NCI-H1694 treated with DMSO at 0.1 percent for 48 hours (cell line): ENCODE measurements at regions not wholly inside any gene's neighbourhood (a gene's known extent, or its start where the extent isn't known, plus 50 kb on each side); places are given as distances from the start of the nearest gene placed in this dataset.
A peak's percentile ranks its signal among the peaks of the same experiment; 100 is the strongest.
"Not testable (repeated sequence)": the region's sequence is repeated elsewhere in the genome, so short reads cannot be mapped to it uniquely, and the experiment has no call there.

Experiments used
- DNase-seq: peaks from one replicate; lab custom pipeline; 2025; lab: John Stamatoyannopoulos, UW

DNA sequence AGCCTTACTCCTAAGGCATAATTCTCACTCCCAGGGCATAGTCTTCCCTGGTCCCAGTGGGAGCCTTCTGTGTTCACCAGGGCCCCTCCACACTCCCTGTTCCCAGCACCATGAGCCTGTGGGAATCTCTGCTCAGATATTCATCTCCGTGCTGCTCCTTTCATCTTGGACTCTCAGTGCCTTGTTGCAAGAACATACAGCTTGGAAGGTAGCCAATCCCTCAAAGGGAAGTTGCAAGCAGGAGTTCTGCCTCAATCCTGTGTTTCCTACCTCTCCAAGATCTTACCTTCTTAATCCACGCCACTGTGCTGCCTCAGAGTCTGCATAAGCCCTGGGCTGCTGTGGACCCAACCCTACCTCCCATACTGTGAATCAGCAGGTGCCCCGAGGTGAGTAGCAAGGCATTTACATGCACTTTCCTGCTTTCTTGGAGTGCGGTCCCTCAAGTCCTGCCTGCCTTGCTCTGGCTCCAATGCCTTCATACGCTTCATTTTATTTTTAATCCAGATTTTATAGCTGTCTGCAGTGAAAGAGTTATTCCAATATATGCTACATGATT, 413.8 kb upstream of the RAB6C start:
- no peak for DNase-seq

DNA sequence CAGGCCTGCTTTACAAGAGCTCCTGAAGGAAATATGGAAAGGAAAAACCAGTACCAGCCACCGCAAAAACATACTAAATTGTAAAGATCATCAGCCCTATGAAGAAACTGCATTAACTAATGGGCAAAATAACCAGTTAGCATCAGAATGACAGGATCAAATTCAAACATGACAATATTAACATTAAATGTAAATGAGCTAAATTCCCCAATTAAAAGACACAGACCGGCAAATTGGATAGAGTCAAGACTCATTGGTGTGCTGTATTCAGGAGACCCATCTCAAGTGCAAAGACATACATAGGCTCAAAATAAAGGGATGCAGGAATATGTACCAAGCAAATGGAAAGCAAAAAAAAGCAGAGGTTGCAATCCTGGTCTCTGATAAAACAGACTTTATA, 408.7 kb upstream of the RAB6C start:
- not testable (repeated sequence) for DNase-seq

DNA sequence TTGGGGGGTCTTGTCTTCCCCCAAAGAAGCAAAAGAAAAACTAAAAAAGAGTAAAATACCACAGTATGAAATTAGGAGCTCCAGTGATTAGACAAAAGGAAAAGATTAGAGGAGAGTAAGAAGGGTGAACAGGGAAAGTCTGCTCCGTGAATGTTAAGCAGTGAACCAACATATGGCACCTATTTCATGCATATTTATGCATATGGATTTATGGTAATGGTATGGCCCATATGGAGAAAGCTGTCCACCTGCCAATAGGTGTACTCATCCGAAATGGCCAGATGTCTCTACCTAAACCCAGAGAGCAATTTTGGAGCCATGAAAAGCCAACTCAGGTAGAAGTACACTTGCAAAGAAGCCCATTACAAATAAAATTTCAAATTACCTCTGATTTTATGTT, 404.0 kb upstream of the RAB6C start:
- DNase-seq, result peak; percentile 41

DNA sequence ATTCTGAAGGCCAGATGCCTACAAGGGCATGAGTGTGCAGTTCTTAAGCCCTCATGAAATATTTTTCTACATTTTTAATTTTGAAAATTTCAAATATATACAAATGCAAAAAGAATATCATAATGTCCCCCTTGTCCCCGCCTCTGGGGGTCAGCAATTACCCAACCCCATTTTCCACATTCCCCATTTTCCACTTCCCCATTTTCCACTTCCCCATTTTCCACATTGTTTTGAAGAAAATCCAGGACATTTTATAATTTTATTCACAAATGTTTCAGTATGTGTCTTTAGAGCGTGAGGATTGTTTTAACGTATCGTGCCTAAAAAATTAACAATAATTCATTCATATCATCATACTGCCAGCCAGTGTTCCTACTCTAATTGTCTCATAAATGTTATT, 403.6 kb upstream of the RAB6C start:
- DNase-seq, result no peak

DNA sequence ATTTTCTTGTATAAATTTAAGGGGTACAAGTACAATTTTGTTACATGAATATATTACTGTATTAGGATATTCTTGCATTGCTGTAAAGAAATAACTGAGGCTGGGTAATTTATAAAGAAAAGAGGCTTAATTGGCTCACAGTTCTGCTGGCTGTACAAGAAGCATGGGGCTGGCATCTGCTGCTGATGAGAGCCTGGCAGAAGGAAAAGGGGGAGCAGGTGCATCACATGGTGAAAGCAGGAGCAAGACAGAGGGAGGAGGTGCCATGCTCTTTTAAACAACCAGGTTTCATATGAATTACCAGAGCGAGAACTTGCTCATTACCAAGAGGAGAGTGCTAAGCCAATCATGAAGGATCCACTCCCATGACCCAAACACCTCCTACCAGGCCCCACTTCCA, 399.5 kb upstream of the RAB6C start:
- DNase-seq, result no peak

DNA sequence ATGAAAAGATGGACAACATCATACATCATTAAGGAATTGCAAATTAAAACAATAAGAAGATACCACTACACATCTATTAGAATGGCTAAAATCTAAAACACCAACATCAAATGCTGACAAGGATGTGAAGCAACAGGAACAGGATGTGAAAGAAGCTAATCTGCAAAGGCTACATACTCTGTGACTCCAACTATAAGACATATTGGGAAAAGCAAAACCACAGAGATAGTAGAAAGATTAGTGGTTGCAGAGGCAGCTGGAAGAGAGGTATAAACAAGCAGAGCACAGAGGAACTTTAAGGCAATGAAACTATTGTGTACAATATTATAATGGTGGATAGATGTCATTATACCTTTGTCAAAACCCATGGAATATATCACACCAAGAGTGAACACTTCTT, 393.7 kb upstream of the RAB6C start:
- no peak for DNase-seq

DNA sequence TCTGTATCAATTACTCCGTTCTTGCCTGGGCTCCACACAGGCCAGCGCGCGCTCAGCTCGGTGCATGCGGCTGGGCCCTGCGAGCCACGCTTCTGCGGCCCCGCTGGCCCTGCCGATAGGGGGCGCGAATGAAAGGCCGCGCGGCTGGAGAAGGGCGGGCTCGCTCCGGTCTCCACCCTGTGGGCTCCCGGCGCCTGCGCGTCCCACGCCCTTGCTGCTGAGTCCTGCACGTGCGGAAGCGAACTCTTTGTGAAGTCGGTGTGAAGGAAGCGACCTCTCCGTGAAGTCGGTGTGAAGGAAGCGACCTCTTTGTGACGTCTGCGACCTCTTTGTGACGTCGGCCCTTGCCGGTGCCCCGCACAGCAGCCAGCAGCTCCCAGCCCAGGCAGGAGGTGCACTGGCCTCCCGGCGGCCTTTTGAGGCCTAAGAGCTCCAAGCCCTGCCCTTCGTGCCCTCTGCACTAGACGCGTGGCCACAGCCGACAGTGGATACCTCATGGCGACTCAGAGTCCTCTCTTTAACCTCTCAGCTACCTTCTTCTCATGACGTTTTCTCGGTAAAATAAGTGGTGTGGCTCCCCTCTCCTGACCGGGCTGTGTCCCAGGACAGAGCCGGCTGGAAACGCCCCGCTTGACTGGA, 391.9 kb upstream of the RAB6C start:
- no peak for DNase-seq

DNA sequence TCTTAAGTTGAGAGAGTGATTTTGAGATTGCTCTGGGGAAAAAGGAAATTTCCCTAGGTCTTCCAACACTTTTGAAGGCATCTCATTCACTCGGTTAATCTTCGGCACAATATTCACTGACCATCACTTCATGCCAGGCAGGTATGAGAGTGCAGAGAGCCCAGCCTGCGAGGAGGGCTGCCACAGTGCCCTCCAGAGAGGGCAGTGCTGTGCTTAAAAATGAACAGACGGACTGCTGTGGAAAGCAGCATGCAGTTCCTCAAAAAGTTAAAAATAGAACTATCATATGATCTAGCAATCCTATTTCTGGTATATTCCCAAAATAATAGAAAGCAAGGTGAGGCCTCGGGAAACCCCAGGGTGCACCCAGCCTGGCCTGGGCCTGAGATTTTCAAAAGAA, 374.9 kb upstream of the RAB6C start:
- DNase-seq, result no peak

DNA sequence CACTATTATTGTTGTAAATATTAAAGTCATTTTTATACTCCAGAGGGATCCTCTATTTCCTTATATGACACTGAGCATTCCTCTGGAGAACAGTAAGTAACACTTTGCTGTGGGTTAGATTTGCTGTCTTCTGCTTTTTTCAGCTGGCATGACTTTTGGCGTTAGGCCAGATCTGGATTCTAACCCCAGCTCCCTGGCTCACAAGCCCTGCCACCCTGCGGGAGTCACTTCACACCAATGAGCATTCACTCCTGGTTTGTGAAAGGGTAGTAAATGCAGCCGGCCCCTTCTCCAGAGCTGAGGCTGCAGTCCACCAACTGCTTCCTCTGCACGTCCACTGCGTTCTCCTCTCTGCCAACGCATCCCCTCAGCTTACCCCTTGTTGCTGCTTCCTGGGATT, 373.8 kb upstream of the RAB6C start:
- no peak for DNase-seq

DNA sequence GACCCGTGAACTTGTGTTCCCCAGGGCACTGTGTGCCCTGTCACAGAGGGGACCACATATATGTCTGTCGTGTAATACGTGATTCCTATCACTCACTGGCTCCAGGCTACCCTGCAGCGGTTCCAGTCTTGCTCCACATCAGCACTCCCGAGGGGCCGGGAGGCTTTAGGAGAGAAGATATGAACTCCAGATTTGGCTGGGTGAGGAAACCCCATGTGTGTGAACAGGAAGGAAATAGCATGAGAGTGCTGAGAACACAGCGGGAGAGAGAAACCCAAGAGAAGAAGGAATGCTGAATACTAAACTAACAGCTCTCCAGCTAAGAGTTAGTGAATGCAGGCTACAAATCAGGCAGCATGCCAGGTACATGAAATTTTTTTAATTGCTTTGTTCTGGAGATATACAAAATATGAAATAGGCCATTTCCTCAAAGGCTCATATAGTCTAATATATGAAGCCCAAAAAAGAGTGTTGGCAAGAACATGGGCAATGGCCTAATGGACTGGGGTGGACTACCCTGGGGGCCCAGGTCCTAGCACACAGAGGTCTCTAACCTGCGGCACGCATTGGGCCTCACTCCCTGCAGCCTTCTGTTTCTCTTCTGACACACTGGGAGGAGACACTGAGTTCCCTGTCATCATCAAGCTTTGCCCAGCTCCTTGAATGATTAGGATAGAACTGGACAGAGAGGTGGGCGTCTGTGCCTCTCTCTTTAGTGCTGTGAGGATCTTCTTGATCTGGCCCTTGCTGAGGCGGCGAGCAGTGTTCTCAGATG, 372.8 kb upstream of the RAB6C start:
- DNase-seq, result no peak

DNA sequence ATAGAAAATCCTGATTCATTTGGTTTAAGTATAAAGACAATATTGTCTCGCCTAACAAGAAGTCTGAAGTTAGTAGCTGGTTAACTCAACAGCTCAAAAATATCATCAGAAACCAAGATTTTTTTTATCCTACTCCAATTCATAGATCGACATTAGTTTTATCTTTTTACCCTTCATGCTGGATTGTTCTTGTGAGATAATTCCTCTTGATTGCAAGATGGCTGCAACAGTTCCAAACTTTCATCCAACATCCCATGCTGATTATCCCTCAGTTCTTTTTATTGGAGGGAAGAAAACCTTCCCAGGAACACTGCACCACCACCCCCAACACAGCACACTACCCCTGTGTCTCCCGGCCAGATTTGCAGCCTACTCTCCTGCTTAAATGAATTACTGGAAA, 370.2 kb upstream of the RAB6C start:
- DNase-seq, result no peak

DNA sequence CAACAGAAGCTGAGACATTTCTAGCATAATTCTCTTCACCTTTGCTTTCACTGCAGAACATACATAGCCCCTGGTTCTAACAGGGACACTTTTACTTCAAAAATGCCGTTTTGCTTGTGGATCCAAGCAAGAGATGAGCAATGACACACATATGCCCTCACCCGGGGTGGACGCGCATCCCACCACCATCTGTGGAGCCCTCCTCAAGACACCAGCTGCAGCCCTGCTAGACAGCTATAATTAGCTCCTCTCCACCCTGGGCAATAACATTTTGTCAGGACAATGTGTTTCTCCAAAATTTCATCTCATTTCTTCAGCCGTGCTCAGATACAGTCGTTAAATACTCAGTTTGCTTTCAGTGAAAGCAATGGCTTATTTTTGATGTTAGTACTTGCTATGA, 368.7 kb upstream of the RAB6C start:
- no peak for DNase-seq

DNA sequence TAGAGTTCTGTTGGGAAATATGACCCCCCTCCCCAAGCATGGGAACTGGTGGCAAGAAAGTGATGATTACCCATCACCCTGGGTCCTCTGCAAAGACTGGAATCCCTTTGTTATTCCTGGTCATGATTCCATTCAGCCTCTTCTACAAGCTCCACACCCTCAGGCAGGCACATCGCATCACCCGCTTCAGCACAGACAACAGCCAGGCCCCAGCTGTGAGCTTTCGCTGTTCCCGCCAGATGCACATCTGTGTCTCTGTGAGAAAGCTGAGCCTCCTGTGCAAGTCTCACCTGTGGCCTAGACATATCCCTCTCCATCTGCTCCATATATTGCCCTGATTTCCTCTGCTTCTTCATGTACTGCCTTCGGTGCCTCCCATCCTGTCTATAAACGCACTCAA, 368.0 kb upstream of the RAB6C start:
- no peak for DNase-seq

DNA sequence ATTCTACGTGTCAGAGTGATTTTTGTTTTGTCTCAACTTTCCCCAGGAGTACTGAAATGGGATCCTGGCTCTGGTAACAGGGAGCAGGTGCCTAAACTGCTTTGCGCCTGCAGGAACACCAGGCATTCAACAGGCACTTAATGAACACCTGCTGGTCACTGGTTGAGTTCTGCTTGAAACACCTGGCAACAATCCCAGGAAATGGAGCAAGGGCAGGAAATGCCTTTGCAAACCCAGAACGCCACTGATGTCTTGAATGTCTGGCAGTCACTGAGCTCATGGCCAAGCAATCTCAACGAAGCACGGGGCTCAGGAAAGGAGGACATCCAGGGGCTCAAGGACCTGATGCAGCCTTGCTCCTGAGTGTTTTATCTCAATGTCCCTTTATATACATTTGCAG, 360.0 kb upstream of the RAB6C start:
- DNase-seq, result no peak

DNA sequence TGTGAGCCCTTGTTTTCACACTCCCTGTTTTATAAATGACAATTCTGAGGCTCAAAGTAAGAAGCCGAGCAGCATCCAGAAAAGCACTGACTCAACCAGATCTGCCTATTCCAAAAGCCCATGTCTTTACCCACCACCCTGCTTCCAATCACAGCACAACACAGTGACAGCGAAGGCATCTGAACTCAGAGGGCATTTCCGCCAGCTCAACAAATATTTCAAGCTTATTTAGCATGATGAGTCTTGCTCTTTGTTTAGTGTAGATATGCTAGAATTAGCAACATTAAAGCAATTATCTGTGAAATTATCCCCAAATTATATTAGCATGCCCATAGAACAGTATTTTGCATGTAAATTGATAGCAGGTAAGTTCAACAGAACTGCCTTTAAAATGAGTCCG, 359.1 kb upstream of the RAB6C start:
- DNase-seq, result no peak

DNA sequence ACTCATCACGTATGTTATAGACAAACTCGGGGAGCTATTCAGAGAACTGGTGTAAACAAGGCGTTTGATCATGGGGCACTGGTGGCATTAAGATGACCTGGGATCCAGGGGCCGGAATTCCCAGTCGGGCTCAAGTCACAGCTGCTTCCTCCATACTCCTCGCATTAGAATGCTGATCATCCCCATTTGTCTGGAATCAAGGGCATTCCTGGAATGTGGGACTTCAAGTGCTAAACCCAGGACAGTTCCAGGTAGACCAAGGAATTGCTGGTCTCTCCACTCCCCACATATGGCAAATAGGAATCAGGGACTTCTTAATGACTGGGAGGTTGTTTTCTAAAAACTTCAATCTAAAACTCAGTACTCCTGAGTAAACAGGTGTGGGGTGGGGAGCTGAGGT, 355.7 kb upstream of the RAB6C start:
- DNase-seq, result no peak

DNA sequence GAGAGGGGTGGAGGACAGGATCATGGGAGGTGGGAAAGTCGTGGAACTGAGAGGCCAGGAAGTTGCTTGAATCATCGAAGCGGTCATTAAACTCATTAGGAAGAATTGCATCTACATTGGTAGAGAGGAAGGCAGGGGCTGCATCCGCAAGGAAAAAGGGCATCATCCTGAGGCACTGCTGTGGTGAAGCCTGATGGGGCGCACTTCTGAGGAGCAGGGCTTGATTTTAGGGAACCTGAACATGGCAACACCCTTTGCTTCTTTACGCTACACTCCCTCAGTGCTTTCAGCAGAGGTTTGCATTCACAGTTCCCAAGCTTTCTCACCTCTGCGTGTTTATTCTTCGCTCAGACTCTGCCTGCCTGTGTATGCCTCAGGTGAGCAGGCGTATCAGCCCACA, 352.0 kb upstream of the RAB6C start:
- DNase-seq, result no peak

DNA sequence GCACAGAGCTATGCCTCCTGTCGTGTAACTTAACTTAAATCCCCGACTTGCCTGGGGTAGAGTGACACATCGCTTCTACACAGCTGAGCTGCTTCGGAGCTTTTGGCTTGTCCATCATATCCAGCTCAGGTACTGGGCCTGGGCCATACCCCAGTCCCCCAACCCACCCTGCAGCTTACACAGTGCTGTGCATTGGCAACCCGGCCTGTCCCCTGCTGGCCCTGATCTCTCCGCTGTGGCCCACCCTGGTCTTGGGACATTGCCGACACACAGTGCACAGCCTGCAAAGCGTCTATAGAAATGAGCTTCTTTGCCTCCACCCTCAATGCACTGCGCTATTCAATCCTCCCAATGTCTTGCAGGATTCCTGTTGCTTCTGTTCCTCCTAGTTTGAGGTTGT, 342.8 kb upstream of the RAB6C start:
- no peak for DNase-seq

DNA sequence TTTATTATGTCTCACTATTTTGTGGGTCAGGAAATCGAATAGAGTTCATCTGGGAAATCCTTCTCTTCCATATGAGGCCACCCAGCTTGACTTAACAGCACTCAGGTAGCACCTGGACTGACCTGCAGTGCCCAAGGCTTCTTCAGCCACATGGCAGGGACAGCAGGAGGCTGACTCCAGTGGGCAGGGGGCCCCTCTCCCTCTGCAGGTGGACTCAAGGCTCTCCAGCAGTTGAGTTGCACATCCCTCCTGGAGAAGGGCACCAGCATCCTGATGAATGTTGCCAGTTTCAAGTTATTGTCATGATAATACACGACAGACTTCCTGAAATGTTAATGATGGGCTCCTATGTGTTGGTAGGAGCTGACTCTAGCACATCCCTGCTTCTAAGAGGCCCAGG, 338.1 kb upstream of the RAB6C start:
- no peak for DNase-seq

DNA sequence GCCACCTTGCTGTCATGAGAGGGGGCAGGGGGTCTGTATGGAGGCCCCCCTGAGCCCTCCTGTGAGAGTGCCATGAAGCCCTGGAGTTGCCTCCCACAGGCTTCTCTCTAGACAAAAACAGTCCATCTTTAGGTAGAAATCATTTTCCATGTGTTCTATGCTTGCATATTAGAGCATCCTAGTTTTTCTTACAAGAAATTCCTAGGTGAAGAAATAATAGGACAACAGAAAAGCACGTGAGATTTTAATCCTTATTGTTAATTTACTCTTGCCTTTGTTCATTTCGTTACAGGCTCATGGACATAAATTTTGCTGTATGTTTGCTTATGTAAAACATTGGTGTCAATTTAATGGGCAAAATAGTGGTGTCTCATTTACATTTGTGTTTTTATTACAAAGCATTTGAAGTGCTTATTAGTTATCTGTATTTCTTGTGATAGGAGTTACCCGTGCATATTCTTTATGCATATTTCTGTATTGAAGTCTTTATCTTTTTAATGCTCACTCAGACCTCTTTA, 336.9 kb upstream of the RAB6C start:
- no peak for DNase-seq

DNA sequence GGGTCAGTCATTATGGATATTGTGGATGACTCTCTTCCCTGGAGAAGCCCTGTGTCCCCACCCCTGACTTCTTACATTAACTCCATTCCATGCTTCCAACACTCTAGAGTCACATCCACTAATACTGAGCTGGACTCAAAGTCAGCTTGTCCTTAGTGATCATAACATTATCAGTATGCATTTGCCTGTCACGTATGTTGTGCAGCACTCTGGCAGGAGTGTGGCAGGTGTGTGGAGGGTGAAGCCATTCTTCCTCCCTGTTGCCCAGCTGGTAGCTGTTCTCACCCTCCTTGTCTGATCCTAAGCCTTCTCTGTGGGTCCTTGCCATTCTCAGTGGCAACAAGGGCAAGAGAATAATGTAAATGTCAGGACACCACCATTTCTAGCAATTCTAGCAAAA, 334.1 kb upstream of the RAB6C start:
- DNase-seq, result no peak

DNA sequence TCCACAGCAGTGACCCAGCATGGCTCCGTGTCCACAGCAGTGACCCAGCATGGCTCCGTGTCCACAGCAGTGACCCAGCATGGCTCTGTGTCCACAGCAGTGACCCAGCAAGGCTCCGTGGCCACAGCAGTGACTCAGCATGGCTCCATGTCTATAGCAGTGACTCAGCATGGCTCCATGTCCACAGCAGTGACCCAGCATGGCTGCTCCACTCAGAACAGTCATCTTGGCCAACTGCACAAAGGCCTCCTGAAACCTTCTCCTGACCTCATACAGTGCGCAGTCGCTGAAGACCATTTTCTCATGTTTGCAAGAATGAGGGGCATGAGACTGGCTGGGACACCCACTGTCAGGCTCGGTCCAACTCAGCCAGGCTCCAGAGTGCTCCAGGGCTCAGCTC, 333.4 kb upstream of the RAB6C start:
- no peak for DNase-seq

DNA sequence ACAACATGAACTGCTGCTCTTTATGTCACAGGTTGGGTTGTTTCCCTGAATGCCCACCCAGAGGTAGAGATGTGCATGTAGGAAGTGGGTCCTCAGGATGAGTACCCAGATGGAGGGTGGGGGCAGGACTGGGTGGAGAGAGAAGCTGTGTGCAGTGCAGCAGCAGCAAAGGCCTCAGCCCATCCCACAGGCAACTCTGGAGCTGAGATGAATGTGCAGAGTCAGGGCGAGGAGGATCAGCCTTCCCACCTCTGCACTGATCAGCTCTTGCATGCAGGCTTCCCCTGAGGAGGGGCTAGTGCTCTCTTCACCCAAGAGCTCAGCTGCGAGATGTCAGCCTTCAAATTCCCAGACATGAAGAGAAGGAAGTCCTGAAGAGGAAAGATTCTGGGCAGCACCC, 326.2 kb upstream of the RAB6C start:
- no peak for DNase-seq

DNA sequence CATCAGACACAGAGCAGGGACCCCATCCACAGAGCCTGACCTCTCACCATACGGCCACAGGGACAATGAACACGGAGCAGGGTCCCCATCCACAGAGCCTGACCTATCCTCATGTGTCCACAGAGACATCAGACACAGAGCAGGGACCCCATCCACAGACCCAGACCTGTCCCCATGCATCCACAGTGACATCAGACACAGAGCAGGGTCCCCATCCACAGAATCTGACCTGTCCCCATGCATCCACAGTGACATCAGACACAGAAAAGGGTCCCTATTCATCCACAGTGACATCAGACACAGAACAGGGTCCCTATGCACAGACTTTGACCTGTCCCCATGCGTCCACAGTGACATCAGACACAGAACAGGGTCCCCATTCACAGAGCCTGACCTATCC, 325.1 kb upstream of the RAB6C start:
- DNase-seq, result no peak
